Activated CD8-positive, alpha-beta T cell treated with anti-CD3 and anti-CD28 coated beads for 36 hours (primary cell): ENCODE measurements at regions not wholly inside any gene's neighbourhood (a gene's known extent, or its start where the extent isn't known, plus 50 kb on each side); places are given as distances from the start of the nearest gene placed in this dataset.

Experiments
- ATAC-seq: fragments of 200-7000 bp; cut with Tn5 transposase; one replicate; pipeline ENCODE4 v1.10.0; 2021; ENCODE audit warnings: mild to moderate bottlenecking, moderate library complexity
- CTCF ChIA-PET: fragments of 350-600 bp; sonication (Branson Sonifier 250); formaldehyde crosslinking; loops from one replicate; lab custom pipeline; 2021; ENCODE audit warnings: antibody characterized with exemption; lab: Charles Lee
- POLR2A ChIA-PET: fragments of 350-600 bp; sonication (Branson Sonifier 250); formaldehyde crosslinking; loops from one replicate; lab custom pipeline; 2021; ENCODE audit warnings: antibody characterized with exemption; lab: Charles Lee
- DNase-seq: peaks from one replicate; pipeline ENCODE4 v3.0.0-alpha.2; 2020
- H3K27ac Mint-ChIP-seq: one replicate; pipeline ENCODE4 v1.8.0; 2021; ENCODE audit warnings: mild to moderate bottlenecking, mixed read lengths
- H3K27me3 Mint-ChIP-seq: one replicate; pipeline ENCODE4 v1.8.0; 2021; ENCODE audit warnings: mixed read lengths
- H3K36me3 Mint-ChIP-seq: one replicate; pipeline ENCODE4 v1.8.0; 2021; ENCODE audit warnings: low read depth, mixed read lengths
- H3K4me1 Mint-ChIP-seq: one replicate; pipeline ENCODE4 v1.8.0; 2021; ENCODE audit warnings: low read depth, mixed read lengths
- H3K4me3 Mint-ChIP-seq: one replicate; pipeline ENCODE4 v1.8.0; 2021; ENCODE audit warnings: mild to moderate bottlenecking, moderate library complexity, mixed read lengths
- H3K9me3 Mint-ChIP-seq: one replicate; pipeline ENCODE4 v1.8.0; 2021; ENCODE audit warnings: mixed read lengths
- intact Hi-C: fragments of 100-400 bp; cut with micrococcal nuclease; formaldehyde crosslinking; loops from one replicate; pipeline ENCODE4 v1.10.0; 2022
- TF ChIP-seq, protein P1 (sequence below): fragments of 200-600 bp; IDR thresholded peaks from one replicate; pipeline ENCODE4 v1.8.0; 2022; ENCODE audit warnings: antibody characterized with exemption, mild to moderate bottlenecking

DNA sequence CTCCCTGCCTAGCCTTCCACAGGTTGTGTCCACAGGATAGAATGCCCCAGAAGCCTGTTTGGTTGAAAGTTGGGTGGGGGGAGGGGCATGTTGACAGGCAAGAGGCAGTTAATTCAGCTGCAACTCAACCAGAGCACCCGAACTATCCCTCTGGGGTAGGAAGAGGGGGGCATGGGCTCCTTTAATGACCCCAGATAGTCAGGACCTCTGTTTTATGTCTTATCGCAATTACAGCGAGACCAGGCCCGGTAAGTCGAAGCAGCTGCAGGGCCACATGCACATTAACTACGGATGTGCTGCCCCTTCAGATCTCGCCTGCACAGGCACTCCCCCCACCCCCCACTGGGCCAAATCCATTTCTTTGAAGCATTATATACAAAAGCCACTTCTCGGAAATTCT, 363.8 kb upstream of the HNRNPA3 start:
- TF ChIP-seq, protein P1, sequence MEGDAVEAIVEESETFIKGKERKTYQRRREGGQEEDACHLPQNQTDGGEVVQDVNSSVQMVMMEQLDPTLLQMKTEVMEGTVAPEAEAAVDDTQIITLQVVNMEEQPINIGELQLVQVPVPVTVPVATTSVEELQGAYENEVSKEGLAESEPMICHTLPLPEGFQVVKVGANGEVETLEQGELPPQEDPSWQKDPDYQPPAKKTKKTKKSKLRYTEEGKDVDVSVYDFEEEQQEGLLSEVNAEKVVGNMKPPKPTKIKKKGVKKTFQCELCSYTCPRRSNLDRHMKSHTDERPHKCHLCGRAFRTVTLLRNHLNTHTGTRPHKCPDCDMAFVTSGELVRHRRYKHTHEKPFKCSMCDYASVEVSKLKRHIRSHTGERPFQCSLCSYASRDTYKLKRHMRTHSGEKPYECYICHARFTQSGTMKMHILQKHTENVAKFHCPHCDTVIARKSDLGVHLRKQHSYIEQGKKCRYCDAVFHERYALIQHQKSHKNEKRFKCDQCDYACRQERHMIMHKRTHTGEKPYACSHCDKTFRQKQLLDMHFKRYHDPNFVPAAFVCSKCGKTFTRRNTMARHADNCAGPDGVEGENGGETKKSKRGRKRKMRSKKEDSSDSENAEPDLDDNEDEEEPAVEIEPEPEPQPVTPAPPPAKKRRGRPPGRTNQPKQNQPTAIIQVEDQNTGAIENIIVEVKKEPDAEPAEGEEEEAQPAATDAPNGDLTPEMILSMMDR, result no peak
- peaks cover 1% of the 10 kb centered on the region for H3K9me3 Mint-ChIP-seq
- no peaks in the 10 kb centered on the region for H3K36me3 Mint-ChIP-seq
- H3K4me3 Mint-ChIP-seq, result no peak overlapping the region
- POLR2A ChIA-PET, result interaction anchor here (0.7 kb wide), 1 partner anchor 152 kb away, joined by 3 read pairs; no protein-coding TSS in a partner anchor
- ATAC-seq (no peak), DNase-seq (no peak)
- no peak overlapping the region for H3K27ac Mint-ChIP-seq
- H3K27me3 Mint-ChIP-seq, result no peaks in the 10 kb centered on the region
- intact Hi-C loops, result no loop called here
- CTCF ChIA-PET, result interaction anchor here (1.4 kb wide), 1 partner anchor 12 kb away, joined by 3 read pairs; no protein-coding TSS in a partner anchor
- H3K4me1 Mint-ChIP-seq, result peaks cover 38% of the 10 kb centered on the region

DNA sequence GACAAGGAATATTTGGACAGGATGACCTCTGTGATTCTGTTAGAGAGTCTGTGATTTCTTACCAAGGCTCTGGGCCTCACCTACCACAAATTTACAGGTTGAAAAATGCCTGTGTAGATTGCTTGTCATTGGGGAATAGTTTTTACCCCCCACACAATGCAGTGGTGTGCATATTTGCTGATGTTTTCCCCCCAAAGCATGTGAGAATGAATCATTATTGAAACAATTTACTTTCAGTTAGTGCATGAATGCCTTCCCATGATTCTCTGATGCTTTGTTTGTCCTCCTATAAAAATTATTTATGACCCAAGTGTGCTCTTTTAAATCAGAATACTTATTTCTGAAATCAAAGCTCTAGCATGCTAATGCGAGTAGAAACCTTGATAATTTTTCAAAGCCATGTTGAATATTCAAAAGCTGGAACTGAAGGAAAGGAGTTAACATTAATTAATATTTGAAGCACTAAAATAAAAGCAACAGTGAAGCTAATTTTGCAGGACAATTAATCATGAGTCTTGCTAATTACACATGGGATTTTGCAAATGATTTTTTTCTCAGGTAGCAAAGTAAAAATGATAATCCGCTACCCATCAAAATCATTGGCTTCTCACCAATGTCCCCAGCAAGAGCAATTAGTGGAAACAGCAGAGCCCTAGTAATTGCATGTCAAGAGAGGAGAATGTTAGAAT, 361.2 kb upstream of the HNRNPA3 start:
- ChIA-PET POLR2A (no interaction called here), CTCF (interaction anchor here (0.9 to 1.3 kb wide), 3 partner anchors 37 to 38 kb away, joined by 3 to 4 read pairs (median 3); no protein-coding TSS in a partner anchor)
- DNase-seq, result no peak
- no peaks in the 10 kb centered on the region for H3K36me3 Mint-ChIP-seq
- TF ChIP-seq, protein P1, result no peak
- H3K27ac Mint-ChIP-seq, result no peak overlapping the region
- H3K4me3 Mint-ChIP-seq, result no peak overlapping the region
- peaks cover 53% of the 10 kb centered on the region for H3K4me1 Mint-ChIP-seq
- H3K27me3 Mint-ChIP-seq, result no peaks in the 10 kb centered on the region
- intact Hi-C loops, result no loop called here
- peaks cover 1% of the 10 kb centered on the region for H3K9me3 Mint-ChIP-seq
- no peak for ATAC-seq

DNA sequence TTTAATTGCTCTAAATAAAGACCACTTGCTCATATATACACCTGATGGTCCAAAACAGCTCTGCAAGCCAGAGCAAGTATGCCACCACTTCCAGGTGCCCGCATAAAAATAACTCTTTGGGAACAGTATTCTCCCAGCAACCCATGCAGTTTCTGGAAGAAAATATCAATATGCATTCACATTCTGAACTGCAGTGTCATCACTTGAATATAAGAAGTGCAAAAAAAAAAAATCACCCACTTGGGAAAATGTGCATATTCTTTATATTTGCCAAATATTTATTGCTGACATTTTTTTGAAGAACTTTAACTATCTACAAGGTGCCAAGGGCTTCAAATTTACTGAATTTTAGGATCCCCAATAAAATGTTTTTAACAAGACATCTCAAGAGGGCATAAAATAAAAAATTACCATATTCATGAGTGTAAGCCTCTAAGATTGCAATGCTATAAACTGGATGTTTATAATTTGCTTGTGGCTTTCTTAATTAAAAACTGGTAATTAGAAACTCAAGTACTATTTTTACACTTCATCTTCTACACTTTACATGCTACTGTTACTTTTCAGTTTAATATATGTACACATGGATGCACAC, 360.6 kb upstream of the HNRNPA3 start:
- peaks cover 1% of the 10 kb centered on the region for H3K9me3 Mint-ChIP-seq
- intact Hi-C loops, result no loop called here
- no peaks in the 10 kb centered on the region for H3K27me3 Mint-ChIP-seq
- H3K36me3 Mint-ChIP-seq, result no peaks in the 10 kb centered on the region
- ChIA-PET POLR2A (no interaction called here), CTCF (interaction anchor here (1.1 to 1.3 kb wide), 4 partner anchors 20 to 39 kb away, joined by 3 to 4 read pairs (median 4); no protein-coding TSS in a partner anchor)
- DNase-seq (no peak), ATAC-seq (no peak)
- TF ChIP-seq, protein P1, result no peak
- peaks cover 59% of the 10 kb centered on the region for H3K4me1 Mint-ChIP-seq
- peak overlapping the region; percentile 21 for H3K27ac Mint-ChIP-seq
- no peak overlapping the region for H3K4me3 Mint-ChIP-seq

DNA sequence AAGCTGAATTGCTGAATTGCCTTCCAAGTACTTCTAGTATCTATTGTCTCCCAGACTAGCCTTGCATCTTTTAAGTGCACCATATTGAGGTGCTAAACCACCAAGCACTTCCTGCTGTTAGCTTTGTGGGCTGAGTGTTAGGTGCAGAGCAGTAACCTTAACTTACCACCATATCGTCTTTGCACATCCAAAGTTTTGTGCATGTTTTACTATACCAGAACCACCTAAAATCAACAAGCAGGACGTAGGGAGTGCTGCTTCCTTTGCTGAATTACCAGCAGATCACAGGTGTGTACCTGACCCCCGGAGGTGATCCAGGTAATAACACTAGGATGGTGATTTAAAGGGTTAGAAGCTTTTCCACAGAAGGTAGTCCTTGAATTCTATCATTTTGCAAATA, 359.9 kb upstream of the HNRNPA3 start:
- ChIA-PET POLR2A (interaction anchor here (1.7 kb wide), 1 partner anchor 21 kb away, joined by 3 read pairs; no protein-coding TSS in a partner anchor), CTCF (interaction anchor here (1.1 to 1.3 kb wide), 4 partner anchors 21 to 40 kb away, joined by 3 to 4 read pairs (median 4); no protein-coding TSS in a partner anchor)
- peak; percentile 94 for ATAC-seq
- TF ChIP-seq, protein P1, result no peak
- Mint-ChIP-seq H3K27ac (peak overlapping the region; percentile 21), H3K4me3 (no peak overlapping the region), H3K27me3 (no peaks in the 10 kb centered on the region), H3K36me3 (no peaks in the 10 kb centered on the region), H3K9me3 (peaks cover 1% of the 10 kb centered on the region), H3K4me1 (peaks cover 65% of the 10 kb centered on the region)
- DNase-seq, result peak; percentile 69
- intact Hi-C loops, result no loop called here

DNA sequence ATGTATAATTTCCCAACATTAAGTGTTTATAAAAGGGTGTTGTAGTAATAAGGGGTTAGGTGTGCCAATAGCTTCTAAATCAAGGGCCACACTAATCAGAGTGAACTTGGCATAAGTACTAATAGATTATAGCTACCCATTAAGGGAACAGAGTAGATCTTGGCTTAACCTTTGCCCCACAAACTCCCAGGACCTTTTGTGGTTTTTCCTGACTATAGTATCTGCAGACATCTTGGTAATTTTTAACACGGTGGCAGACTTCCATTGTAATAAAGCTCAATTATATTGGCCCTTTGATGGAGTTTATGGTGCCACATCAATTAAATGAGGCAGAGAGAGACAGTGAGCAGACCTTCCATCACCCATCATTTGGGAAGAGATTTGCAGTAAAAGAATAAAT, 358.5 kb upstream of the HNRNPA3 start:
- ChIA-PET CTCF (interaction anchor here (0.8 to 3.2 kb wide), 5 partner anchors 9 to 202 kb away, joined by 3 to 14 read pairs (median 5); no protein-coding TSS in a partner anchor), POLR2A (interaction anchor here (0.6 to 1.7 kb wide), 3 partner anchors 22 to 62 kb away, joined by 3 to 4 read pairs (median 3); no protein-coding TSS in a partner anchor)
- no peak overlapping the region for H3K4me3 Mint-ChIP-seq
- no peaks in the 10 kb centered on the region for H3K27me3 Mint-ChIP-seq
- DNase-seq (no peak), ATAC-seq (no peak)
- peak overlapping the region; percentile 46 for H3K27ac Mint-ChIP-seq
- H3K4me1 Mint-ChIP-seq, result peaks cover 65% of the 10 kb centered on the region
- H3K36me3 Mint-ChIP-seq, result no peaks in the 10 kb centered on the region
- intact Hi-C loops, result no loop called here
- H3K9me3 Mint-ChIP-seq, result no peaks in the 10 kb centered on the region
- TF ChIP-seq, protein P1, result no peak
